ENCODE measurements at regions not wholly inside any gene's neighbourhood (a gene's known extent, or its start where the extent isn't known, plus 50 kb on each side); places are given as distances from the start of the nearest gene placed in this dataset.

- no peak for TF ChIP-seq EZH2 (IDR thresholded peaks at IDR 0.05; ENCODE audit: borderline replicate concordance, control insufficient read depth, low read depth, low read length)
- TF ChIP-seq NR2C2 (IDR thresholded peaks at IDR 0.05; ENCODE audit: borderline replicate concordance, control insufficient read depth, insufficient read length, low read depth) = no peak
- TF ChIP-seq, protein P1, sequence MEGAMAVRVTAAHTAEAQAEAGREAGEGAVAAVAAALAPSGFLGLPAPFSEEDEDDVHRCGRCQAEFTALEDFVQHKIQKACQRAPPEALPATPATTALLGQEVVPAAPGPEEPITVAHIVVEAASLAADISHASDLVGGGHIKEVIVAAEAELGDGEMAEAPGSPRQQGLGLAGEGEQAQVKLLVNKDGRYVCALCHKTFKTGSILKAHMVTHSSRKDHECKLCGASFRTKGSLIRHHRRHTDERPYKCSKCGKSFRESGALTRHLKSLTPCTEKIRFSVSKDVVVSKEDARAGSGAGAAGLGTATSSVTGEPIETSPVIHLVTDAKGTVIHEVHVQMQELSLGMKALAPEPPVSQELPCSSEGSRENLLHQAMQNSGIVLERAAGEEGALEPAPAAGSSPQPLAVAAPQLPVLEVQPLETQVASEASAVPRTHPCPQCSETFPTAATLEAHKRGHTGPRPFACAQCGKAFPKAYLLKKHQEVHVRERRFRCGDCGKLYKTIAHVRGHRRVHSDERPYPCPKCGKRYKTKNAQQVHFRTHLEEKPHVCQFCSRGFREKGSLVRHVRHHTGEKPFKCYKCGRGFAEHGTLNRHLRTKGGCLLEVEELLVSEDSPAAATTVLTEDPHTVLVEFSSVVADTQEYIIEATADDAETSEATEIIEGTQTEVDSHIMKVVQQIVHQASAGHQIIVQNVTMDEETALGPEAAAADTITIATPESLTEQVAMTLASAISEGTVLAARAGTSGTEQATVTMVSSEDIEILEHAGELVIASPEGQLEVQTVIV (IDR thresholded peaks at IDR 0.05; ENCODE audit: borderline replicate concordance, partially characterized antibody) = no peak
- TF ChIP-seq, protein P2, sequence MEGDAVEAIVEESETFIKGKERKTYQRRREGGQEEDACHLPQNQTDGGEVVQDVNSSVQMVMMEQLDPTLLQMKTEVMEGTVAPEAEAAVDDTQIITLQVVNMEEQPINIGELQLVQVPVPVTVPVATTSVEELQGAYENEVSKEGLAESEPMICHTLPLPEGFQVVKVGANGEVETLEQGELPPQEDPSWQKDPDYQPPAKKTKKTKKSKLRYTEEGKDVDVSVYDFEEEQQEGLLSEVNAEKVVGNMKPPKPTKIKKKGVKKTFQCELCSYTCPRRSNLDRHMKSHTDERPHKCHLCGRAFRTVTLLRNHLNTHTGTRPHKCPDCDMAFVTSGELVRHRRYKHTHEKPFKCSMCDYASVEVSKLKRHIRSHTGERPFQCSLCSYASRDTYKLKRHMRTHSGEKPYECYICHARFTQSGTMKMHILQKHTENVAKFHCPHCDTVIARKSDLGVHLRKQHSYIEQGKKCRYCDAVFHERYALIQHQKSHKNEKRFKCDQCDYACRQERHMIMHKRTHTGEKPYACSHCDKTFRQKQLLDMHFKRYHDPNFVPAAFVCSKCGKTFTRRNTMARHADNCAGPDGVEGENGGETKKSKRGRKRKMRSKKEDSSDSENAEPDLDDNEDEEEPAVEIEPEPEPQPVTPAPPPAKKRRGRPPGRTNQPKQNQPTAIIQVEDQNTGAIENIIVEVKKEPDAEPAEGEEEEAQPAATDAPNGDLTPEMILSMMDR (IDR thresholded peaks at IDR 0.05 in 2 of 3, conservative IDR thresholded peaks at IDR 0.05 in 1 of 3; ENCODE audit: control insufficient read depth in 2 of 3, extremely low read depth in 1 of 3, insufficient read depth in 1 of 3, low read depth in 3 of 3, low read length in 3 of 3) = no peak
Observed at GRCh38 chr5:36521219-36521618, 85.2 kb upstream of the SLC1A3 start.
